ENCODE measurements at regions not wholly inside any gene's neighbourhood (a gene's known extent, or its start where the extent isn't known, plus 50 kb on each side); places are given as distances from the start of the nearest gene placed in this dataset.
"Not testable (repeated sequence)": the region's sequence is repeated elsewhere in the genome, so short reads cannot be mapped to it uniquely, and the experiment has no call there.

DNA sequence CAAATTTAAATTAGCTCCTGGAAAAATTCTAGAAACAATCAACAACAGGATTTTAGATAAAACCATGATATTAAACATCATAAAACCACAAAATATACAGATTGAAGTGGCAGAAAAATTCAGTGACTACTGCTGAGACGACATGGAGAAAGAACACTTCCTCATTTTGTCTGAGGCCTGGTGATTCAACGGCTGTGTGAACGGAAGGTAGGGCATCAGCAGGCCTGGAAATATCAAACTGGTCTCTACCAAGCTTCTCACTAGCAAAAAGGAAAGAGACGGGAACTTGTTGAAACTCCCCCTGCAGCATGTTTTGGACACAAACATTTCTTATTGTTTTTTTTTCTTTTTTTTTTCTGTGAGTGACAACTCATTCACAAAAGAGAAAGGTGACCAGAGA is 58.0 kb upstream of the AHI1 start:
- no peak for DNase-seq

GRCh38 chr6:135557582-135557981 is 60.0 kb upstream of the AHI1 start:
- no peak for DNase-seq

DNA sequence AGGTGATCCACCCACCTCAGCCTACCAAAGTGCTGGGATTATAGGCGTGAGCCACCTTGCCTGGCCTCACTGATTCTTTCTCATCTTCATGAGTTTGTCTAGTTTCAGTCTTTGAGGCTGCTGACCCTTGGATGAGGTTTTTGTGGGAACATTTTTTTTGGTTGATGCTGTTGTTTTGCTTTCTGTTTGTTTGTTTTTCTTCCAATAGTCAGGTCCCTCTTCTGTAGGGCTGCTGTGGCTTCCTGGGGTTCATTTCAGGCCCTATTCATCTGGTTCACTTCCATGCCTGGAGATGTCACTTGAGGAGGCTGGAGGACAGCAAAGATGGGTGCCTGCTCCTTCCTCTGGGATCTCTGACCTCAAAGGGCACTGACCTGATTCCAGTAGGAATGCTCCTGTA is 68.1 kb upstream of the AHI1 start:
- not testable (repeated sequence) for DNase-seq

DNA sequence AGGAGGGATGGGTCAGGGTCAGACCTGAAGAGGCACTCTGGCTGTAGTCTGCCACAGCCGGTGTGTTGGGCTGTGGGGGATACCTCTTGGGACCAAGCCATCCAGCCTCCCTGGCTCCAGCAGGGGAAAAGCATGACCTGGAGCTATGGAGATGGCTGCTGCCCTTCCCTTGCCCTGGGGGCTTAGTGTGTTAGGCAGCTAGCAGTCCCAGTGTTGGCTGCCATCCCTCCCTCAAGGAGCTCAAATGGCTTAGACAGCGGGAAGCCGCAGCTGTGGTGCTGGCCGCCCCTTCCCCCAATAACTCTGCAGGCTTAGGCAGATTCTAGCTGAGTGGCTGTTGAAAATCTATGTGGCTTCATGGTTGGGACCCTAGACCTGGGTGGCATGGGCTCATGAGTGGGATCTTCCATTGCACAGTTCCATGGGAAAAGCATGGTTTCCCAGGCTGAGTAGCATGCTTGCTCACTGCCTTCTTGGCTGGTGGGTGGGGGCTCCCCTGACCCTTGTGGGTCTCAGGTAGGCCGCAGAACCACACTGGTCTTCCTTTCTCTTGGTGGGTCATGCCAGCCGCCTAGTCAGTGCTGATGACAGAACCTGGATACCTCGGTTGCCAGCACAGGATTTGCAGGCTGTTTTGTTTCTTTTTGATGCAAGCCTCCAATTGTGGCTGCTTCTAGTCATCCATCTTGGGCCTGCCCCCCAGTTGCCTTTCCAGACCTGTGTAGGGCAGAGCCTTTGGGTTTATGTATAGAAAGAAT is 69.0 kb upstream of the AHI1 start:
- DNase-seq: no peak

DNA sequence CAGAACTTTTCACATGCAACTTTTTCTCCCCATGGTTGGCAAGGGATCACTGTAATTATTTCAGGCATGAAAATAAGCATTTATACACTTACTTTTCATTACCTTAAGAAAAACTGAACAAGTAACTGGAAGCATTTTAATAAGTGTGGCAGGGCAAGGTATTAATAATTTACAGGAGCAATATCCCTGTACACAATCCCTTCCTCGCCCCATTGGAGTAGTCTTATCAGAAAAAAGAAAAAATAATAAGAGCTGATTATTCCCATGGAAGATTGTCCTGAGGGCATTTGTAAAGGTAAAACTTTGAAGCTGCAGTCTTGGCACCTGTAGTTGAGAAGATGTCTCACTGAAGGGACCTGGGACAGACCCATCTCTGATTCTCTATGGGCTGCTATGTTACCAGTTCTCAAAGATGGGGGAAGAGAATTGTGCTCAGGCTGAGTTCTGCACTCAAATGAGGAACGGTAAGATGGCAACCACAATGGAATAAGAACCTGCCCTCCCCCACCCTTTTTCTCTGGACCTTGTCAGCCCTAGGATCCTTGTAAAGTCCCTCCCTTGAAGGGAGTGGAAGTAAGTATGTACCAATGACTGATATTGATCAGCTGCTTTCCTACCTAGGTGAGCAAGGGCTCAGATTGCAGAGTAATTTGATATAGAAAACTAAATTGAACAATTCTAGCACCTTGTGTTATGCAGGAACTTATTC is 70.0 kb upstream of the AHI1 start:
- no peak for DNase-seq

DNA sequence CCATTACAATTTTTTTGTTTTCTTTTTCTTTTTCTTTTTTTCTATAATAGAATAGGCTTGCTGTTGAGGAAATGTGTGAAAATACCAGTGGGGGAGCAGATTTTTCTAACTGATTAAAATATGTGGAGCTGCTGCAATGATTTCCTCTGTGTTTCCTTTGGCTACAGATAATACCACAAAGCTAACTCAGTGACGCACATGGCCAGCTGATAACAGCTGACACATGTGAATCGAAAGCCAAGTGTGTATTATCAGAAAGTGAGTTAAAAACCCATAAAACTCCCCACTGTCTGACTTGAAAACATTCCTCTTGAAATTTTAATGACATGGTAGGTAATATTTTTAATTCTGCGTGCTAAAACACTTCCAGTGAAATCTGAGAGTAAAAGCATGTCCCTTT is 70.8 kb upstream of the AHI1 start:
- peak in 1 of 2 experiments; percentile 41 for DNase-seq

DNA sequence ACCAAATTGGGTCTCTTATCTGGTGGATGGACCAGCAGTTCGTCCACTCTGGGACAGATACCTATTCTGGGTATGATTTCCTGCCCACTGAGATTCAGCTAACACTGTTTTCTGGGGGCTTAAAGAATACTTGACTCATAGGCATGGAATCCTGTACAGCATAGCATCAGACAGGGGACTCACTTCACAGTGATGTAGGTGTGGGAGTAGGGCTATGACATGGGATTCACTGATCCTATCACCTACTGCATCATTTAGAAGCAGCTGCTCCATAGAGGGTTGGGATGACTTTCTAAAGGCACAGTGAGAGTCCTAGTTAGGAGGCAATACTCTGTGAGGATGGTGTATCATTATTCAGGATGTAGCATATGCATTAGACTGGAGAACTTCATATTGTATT is 74.5 kb upstream of the AHI1 start:
- DNase-seq: no peak

DNA sequence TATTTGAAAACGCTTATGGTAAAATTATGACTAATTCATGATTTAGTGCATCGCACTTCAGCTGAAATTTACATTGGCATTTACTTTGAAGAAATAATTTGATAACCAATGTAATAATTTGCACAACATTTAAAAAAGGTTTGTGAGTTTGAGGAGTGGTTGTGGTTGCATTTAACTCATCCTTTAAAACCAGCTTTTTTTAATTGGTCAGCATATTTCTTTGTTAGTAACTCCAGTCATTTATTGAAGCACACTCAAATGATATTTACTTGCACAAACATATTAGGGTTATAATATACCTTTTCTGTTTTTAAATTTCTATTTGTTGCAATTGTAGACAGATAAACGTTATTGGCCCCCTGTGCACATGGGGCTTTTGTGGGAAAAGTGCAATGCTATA is 78.1 kb upstream of the AHI1 start:
- DNase-seq: no peak

- DNase-seq: no peak
These were observed 78.5 kb upstream of the AHI1 start for GRCh38 chr6:135576055-135576454.

DNA sequence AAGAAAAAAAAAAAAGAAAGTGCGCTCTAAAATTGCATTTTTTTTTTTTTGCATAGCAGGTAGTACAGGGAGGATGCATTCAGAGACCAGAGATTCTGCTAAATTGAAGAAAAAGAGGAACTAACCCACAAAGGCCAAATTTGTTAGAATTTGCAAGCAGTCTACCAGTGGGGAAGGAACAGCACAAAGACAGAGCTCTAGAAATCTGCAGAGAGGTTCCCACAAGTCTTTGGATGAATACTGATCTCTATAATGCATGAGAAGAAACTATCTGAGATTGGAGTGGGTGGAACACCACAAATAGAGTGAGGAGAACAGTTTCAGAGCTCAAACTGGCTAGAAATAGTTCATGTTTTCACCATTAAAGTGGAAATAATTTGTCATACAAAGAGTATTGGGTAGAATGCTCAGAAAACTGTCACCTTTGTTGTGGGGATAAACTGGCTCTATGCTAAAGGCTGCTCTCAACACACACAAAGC is 79.6 kb upstream of the AHI1 start:
- no peak for DNase-seq

GRCh38 chr6:135578976-135579375 is 81.4 kb upstream of the AHI1 start:
- DNase-seq: no peak

- no peak for DNase-seq
These were observed 83.7 kb upstream of the AHI1 start for GRCh38 chr6:135581211-135581610.

DNA sequence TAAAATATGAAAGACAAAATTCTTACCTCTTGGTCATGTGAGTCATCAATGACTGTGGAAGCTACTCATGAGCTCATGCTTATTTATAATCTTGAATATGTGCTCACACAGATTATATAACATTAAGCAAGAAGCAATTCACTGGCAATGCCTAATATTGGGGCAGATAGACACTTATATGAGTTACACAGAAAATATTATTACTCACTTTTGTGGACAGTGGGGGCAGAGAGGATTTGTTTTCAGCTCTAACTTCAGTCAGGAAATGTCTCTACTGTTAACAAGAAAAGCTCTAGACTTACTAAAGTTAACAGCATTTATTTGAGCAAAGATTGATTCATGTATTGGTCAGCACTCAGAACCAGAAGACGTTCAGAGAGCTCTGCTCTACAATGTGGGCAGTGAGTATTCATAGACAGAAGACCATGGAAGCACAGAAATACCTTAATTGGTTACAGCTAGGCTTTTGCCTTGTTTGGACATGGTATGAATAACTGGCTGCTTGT is 85.8 kb upstream of the AHI1 start:
- DNase-seq: no peak

DNA sequence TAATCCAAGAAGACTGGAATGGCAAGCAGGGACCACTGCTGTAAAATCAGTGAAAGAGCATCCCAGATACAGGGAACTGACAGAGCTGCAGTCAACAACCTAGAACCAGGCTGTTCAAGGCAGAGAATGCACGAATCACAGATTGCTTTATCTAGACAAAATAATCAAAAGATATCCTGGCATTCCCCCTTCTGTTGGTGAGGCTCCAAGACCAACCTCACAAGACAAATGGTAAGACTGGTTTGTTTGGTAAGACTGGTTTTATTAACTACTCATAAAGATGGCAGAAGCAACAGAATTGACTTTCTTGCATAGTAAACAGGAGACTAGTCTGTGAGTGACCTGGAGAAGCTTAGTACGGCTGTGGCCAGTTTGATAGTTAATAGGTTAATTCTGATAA is 88.8 kb upstream of the AHI1 start:
- no peak for DNase-seq

- no peak for DNase-seq
These were observed 89.3 kb upstream of the AHI1 start for GRCh38 chr6:135586844-135587243.

- no peak for DNase-seq
These were observed 94.7 kb upstream of the AHI1 start for GRCh38 chr6:135592276-135592675.

- DNase-seq: no peak
These were observed 96.5 kb upstream of the AHI1 start for GRCh38 chr6:135594000-135594399.

DNA sequence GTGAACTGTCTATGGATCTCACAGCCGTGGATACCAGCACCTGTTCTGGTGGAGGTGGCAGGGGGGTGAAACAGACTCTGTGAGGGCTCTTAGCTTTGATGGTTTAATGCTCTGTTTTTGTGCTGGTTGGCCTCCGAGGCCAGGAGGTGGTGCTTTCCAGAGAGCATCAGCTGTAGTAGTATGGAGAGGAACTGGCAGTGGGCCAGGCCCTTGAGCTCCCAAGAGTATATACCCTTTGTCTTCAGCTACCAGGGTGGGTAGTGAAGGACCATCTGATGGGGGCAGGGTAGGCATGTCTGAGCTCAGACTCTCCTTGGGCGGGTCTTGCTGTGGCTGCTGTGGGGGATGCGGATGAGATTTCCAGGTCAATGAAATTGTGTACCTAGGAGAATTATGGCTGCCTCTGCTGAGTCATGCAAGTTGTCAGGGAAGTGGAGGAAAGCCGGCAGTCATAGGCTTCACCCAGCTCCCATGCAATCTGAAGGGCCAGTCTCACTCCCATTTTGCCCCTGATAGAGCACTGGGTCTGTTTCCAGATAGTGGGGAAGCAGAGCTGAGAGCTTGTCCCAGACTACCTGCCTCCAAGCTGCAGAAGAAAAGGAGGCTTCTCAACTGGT is 102.7 kb upstream of the AHI1 start:
- no peak for DNase-seq

GRCh38 chr6:135600931-135601330 is 103.4 kb upstream of the AHI1 start:
- DNase-seq: no peak

DNA sequence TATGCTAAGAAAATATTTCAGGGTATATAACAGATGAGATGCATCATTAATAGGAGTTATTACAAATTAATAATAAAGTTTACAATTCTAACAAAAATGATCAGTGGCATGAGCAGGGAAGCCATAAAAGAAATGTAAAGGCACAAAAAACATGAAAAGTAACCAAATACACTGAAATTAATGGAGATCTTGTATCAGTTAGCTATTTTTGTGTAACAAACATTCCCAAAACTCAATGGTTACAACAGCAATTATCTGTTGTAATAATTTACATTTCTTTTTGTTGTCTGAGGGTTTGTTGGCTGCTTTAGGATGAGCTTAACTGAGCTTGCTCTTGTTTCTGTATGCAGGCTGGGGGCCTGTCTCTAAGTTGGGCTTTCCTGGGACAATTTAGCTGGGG is 104.3 kb upstream of the AHI1 start:
- DNase-seq: no peak

DNA sequence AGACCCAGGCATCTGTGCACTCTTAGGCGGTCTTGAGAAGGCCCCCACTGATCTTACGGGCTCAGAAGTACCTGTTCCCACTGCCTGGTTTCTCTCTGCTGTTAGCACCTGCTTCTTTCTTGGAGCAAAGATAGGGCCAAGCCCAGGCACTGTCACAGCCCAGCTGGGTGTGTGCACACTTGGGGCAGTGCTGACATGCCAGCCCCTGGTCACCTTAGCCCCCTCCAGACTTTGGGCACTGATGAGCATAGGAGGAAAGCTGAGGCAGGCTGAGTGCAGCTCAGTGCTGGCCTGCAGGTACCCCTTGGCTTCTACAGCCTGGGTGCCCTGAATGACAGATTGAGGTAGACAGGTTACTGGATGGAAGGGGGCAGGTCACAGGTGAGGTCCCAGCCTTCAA is 105.7 kb upstream of the AHI1 start:
- no peak for DNase-seq

- no peak for DNase-seq
These were observed 106.7 kb upstream of the AHI1 start for GRCh38 chr6:135604035-135604860.

GRCh38 chr6:135605278-135605790 is 107.8 kb upstream of the AHI1 start:
- no peak for DNase-seq

All from activated CD4-positive, alpha-beta T cell treated with anti-CD3 and anti-CD28 coated beads, Interleukin-2, amount 50 U/mL, for 48 hours (primary cell).